ENCODE measurements at regions not wholly inside any gene's neighbourhood (a gene's known extent, or its start where the extent isn't known, plus 50 kb on each side); places are given as distances from the start of the nearest gene placed in this dataset.

DNA sequence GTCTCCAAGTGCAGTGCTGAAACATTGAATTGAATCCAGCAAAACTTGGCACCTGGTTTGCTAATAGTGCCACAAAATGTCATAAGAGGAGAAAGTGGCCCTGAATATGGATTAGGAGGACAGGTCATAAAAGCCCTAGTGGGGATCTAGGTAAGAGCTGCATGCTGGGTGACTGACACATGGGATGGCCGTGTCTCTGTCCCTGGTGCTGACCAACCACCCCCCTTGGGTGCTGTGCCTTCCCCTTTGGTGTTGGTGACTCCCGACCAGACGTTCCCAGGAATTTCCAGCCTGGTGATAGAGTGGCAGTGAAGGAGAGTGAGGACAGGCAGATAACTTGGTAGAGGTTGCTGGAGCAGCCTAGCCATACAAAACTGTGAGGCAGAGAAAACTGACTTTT lies 142.8 kb downstream of the VRK1 start:
- H3K4me1 ChIP-seq (ENCODE audit: control insufficient read depth, insufficient read depth, low read length): no peaks in the 10 kb centered on the region
- H3K27me3 ChIP-seq (ENCODE audit: control insufficient read depth, insufficient read depth, low read length, poor library complexity, severe bottlenecking): no peaks in the 10 kb centered on the region
- 48 to 60% methylated on average over 1 to 3 of the region's 3 CpGs for WGBS, 2 experiments (ENCODE audit: insufficient coverage in 1 of 2, insufficient read length in 1 of 2)
- Mint-ChIP-seq H3K27ac (no peak overlapping the region), H3K36me3 (ENCODE audit: low read depth) (no peaks in the 10 kb centered on the region), H3K4me3 (no peak overlapping the region), H3K9me3 (no peaks in the 10 kb centered on the region), H3K4me1 (no peaks in the 10 kb centered on the region), H3K27me3 (ENCODE audit: insufficient read depth) (no peaks in the 10 kb centered on the region)
- no peak overlapping the region for H3K4me3 ChIP-seq (ENCODE audit: low read length)
- no peaks in the 10 kb centered on the region for H3K36me3 ChIP-seq (ENCODE audit: control insufficient read depth, insufficient read depth, low read length)
- no peak overlapping the region for H3K27ac ChIP-seq (ENCODE audit: low read depth, low read length)
- no peaks in the 10 kb centered on the region for H3K9me3 ChIP-seq (ENCODE audit: control insufficient read depth, low read length)
- peak; percentile 82 for DNase-seq
- TF ChIP-seq, protein P1, sequence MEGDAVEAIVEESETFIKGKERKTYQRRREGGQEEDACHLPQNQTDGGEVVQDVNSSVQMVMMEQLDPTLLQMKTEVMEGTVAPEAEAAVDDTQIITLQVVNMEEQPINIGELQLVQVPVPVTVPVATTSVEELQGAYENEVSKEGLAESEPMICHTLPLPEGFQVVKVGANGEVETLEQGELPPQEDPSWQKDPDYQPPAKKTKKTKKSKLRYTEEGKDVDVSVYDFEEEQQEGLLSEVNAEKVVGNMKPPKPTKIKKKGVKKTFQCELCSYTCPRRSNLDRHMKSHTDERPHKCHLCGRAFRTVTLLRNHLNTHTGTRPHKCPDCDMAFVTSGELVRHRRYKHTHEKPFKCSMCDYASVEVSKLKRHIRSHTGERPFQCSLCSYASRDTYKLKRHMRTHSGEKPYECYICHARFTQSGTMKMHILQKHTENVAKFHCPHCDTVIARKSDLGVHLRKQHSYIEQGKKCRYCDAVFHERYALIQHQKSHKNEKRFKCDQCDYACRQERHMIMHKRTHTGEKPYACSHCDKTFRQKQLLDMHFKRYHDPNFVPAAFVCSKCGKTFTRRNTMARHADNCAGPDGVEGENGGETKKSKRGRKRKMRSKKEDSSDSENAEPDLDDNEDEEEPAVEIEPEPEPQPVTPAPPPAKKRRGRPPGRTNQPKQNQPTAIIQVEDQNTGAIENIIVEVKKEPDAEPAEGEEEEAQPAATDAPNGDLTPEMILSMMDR (conservative IDR thresholded peaks at IDR 0.05): no peak
- no peak overlapping the region for H3K9ac ChIP-seq (ENCODE audit: extremely low read depth, low read length, poor library complexity, severe bottlenecking)

DNA sequence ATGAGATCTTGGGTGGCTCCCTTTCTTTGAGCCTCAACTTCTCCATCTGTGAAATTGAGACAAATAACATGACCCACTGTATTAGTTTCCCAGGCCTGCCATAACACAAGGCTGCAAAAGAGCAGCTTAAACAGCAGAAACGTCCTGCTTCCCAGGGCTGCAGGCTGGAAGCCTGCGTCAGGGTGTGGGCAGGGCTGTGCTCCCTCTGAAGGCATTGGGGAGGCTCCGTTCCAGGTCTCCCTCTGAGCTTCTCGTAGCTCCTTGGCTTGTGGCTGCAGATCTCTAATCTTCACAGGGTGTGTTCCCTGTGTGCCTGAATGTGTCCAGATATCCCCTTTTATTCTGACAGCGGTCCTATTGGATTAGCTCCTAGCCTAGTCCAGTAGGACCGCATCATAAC lies 147.1 kb downstream of the VRK1 start:
- H3K36me3 Mint-ChIP-seq (ENCODE audit: low read depth): no peaks in the 10 kb centered on the region
- 70 to 74% methylated on average over 5 to 6 of the region's 6 CpGs for WGBS, 2 experiments (ENCODE audit: insufficient coverage in 1 of 2, insufficient read length in 1 of 2)
- H3K4me1 Mint-ChIP-seq: no peaks in the 10 kb centered on the region
- TF ChIP-seq, protein P1 (conservative IDR thresholded peaks at IDR 0.05): no peak
- no peaks in the 10 kb centered on the region for H3K27me3 Mint-ChIP-seq (ENCODE audit: insufficient read depth)
- no peaks in the 10 kb centered on the region for H3K4me1 ChIP-seq (ENCODE audit: control insufficient read depth, insufficient read depth, low read length)
- no peak overlapping the region for H3K27ac Mint-ChIP-seq
- H3K9me3 Mint-ChIP-seq: no peaks in the 10 kb centered on the region
- H3K4me3 ChIP-seq (ENCODE audit: low read length): no peak overlapping the region
- H3K27me3 ChIP-seq (ENCODE audit: control insufficient read depth, insufficient read depth, low read length, poor library complexity, severe bottlenecking): no peaks in the 10 kb centered on the region
- no peaks in the 10 kb centered on the region for H3K36me3 ChIP-seq (ENCODE audit: control insufficient read depth, insufficient read depth, low read length)
- H3K9me3 ChIP-seq (ENCODE audit: control insufficient read depth, low read length): no peaks in the 10 kb centered on the region
- DNase-seq: peak; percentile 33
- H3K4me3 Mint-ChIP-seq: no peak overlapping the region
- no peak overlapping the region for H3K9ac ChIP-seq (ENCODE audit: extremely low read depth, low read length, poor library complexity, severe bottlenecking)
- no peak overlapping the region for H3K27ac ChIP-seq (ENCODE audit: low read depth, low read length)

GRCh38 chr14:96945721-96946120 lies 148.5 kb downstream of the VRK1 start:
- no peak overlapping the region for H3K9ac ChIP-seq (ENCODE audit: extremely low read depth, low read length, poor library complexity, severe bottlenecking)
- WGBS, 2 experiments (ENCODE audit: insufficient coverage in 1 of 2, insufficient read length in 1 of 2): 90 to 91% methylated on average over 5 to 7 of the region's 7 CpGs
- no peak overlapping the region for H3K4me3 Mint-ChIP-seq

More at GRCh38 chr14:96945721-96946120, 148.5 kb downstream of the VRK1 start:
- Histone ChIP-seq H3K27me3 (ENCODE audit: control insufficient read depth, insufficient read depth, low read length, poor library complexity, severe bottlenecking) (no peaks in the 10 kb centered on the region), H3K36me3 (ENCODE audit: control insufficient read depth, insufficient read depth, low read length) (no peaks in the 10 kb centered on the region), H3K4me3 (ENCODE audit: low read length) (no peak overlapping the region), H3K4me1 (ENCODE audit: control insufficient read depth, insufficient read depth, low read length) (no peaks in the 10 kb centered on the region), H3K9me3 (ENCODE audit: control insufficient read depth, low read length) (no peaks in the 10 kb centered on the region), H3K27ac (ENCODE audit: low read depth, low read length) (no peak overlapping the region)
- H3K27ac Mint-ChIP-seq: no peak overlapping the region
- H3K9me3 Mint-ChIP-seq: no peaks in the 10 kb centered on the region
- TF ChIP-seq, protein P1 (conservative IDR thresholded peaks at IDR 0.05): no peak
- H3K36me3 Mint-ChIP-seq (ENCODE audit: low read depth): no peaks in the 10 kb centered on the region
- DNase-seq: peak; percentile 32
- H3K27me3 Mint-ChIP-seq (ENCODE audit: insufficient read depth): no peaks in the 10 kb centered on the region
- no peaks in the 10 kb centered on the region for H3K4me1 Mint-ChIP-seq

Measured in endodermal cell (in vitro differentiated cells).